ENCODE measurements at regions not wholly inside any gene's neighbourhood (a gene's known extent, or its start where the extent isn't known, plus 50 kb on each side); places are given as distances from the start of the nearest gene placed in this dataset.

DNA sequence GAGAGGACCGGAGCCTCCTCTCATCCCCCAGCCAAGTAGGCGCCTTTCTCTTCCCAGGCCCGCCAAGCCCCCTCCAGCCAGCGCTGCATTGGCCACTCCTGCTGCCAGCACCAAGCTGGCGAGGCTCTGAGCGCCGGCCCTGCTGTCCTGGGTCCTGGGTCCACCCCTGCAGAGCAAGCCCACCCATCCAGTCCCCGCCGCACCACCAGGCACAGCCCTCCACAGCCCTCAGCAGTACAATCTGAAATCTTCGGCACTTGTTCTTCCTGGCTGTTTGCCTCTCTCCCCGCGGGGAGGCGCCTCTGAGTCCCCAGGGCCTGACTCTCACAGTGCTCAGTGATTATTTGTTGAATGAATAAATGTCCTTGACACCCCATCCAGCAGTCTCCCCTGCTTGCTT, 236.4 kb upstream of the SGCG start:
- TF ChIP-seq, protein P1, sequence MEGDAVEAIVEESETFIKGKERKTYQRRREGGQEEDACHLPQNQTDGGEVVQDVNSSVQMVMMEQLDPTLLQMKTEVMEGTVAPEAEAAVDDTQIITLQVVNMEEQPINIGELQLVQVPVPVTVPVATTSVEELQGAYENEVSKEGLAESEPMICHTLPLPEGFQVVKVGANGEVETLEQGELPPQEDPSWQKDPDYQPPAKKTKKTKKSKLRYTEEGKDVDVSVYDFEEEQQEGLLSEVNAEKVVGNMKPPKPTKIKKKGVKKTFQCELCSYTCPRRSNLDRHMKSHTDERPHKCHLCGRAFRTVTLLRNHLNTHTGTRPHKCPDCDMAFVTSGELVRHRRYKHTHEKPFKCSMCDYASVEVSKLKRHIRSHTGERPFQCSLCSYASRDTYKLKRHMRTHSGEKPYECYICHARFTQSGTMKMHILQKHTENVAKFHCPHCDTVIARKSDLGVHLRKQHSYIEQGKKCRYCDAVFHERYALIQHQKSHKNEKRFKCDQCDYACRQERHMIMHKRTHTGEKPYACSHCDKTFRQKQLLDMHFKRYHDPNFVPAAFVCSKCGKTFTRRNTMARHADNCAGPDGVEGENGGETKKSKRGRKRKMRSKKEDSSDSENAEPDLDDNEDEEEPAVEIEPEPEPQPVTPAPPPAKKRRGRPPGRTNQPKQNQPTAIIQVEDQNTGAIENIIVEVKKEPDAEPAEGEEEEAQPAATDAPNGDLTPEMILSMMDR (IDR thresholded peaks at IDR 0.05), result no peak
- TF ChIP-seq POLR2AphosphoS5 (IDR thresholded peaks at IDR 0.05), result no peak
